Breast epithelium (tissue), 3 donors: ENCODE measurements at regions not wholly inside any gene's neighbourhood (a gene's known extent, or its start where the extent isn't known, plus 50 kb on each side); places are given as distances from the start of the nearest gene placed in this dataset.

Experiments
- CTCF ChIP-seq, 3 donors: fragments of 450-650 bp; IDR thresholded peaks; one replicate each; pipeline ENCODE4 v1.5.1; 2016 to 2017; ENCODE audit warnings: antibody characterized with exemption in 3 of 3, mild to moderate bottlenecking in 3 of 3, moderate library complexity in 3 of 3
- POLR2A ChIP-seq: fragments of 450-650 bp; IDR thresholded peaks from one replicate; pipeline ENCODE4 v1.6.1; 2016; ENCODE audit warnings: antibody characterized with exemption, mild to moderate bottlenecking, moderate library complexity
- POLR2AphosphoS5 ChIP-seq, 3 donors: sonication (generic); formaldehyde crosslinking; IDR thresholded peaks; one replicate each; pipeline ENCODE4 v1.6.1; 2017; ENCODE audit warnings: antibody characterized with exemption in 3 of 3

GRCh38 chr6:114588726-114589125 is 245.9 kb upstream of the HS3ST5 start:
- TF ChIP-seq POLR2A (no peak), CTCF (IDR thresholded peaks at IDR 0.05) (no peak), POLR2AphosphoS5 (IDR thresholded peaks at IDR 0.05) (no peak)
